Right lung (tissue), 2 donors: ENCODE measurements at regions not wholly inside any gene's neighbourhood (a gene's known extent, or its start where the extent isn't known, plus 50 kb on each side); places are given as distances from the start of the nearest gene placed in this dataset.

ENCODE experiments used
- DNase-seq, 2 donors: peaks; one replicate each; pipeline ENCODE4 v3.0.0-alpha.2; 2013

- DNase-seq = no peak
Measured at GRCh38 chr21:16492892-16493291, 763.1 kb downstream of the USP25 start.

GRCh38 chr21:16496609-16497008, 766.8 kb downstream of the USP25 start:
- DNase-seq = no peak

GRCh38 chr21:16500271-16500670, 770.5 kb downstream of the USP25 start:
- DNase-seq = no peak

GRCh38 chr21:16502273-16502672, 772.5 kb downstream of the USP25 start:
- no peak for DNase-seq

GRCh38 chr21:16502897-16503296, 773.1 kb downstream of the USP25 start:
- DNase-seq = no peak

GRCh38 chr21:16504281-16504680, 774.5 kb downstream of the USP25 start:
- DNase-seq = no peak

GRCh38 chr21:16504766-16505165, 775.0 kb downstream of the USP25 start:
- DNase-seq = no peak

GRCh38 chr21:16509476-16509875, 779.7 kb downstream of the USP25 start:
- DNase-seq = no peak

GRCh38 chr21:16514316-16514715, 784.5 kb downstream of the USP25 start:
- DNase-seq = no peak

GRCh38 chr21:16517383-16517782, 787.6 kb downstream of the USP25 start:
- no peak for DNase-seq

- no peak for DNase-seq
Measured at GRCh38 chr21:16519036-16519435, 789.3 kb downstream of the USP25 start.

GRCh38 chr21:16519644-16520043, 789.9 kb downstream of the USP25 start:
- DNase-seq = no peak

- no peak for DNase-seq
Measured at GRCh38 chr21:16522548-16522947, 792.8 kb downstream of the USP25 start.

- DNase-seq = no peak
Measured at GRCh38 chr21:16530656-16531055, 800.9 kb downstream of the USP25 start.

GRCh38 chr21:16532840-16533239, 803.1 kb downstream of the USP25 start:
- no peak for DNase-seq

- no peak for DNase-seq
Measured at GRCh38 chr21:16533692-16534407, 804.1 kb downstream of the USP25 start.

GRCh38 chr21:16534408-16535101, 804.8 kb downstream of the USP25 start:
- peak; percentile 89 to 92 for DNase-seq

GRCh38 chr21:16535102-16535422, 805.3 kb downstream of the USP25 start:
- DNase-seq = peak; percentile 67 to 75

GRCh38 chr21:16535626-16536025, 805.8 kb downstream of the USP25 start:
- no peak for DNase-seq

GRCh38 chr21:16536140-16536539, 806.4 kb downstream of the USP25 start:
- DNase-seq = no peak

GRCh38 chr21:16536643-16537434, 807.1 kb downstream of the USP25 start:
- DNase-seq = peak; percentile 57 to 58

GRCh38 chr21:16537501-16537900, 807.7 kb downstream of the USP25 start:
- DNase-seq = no peak

GRCh38 chr21:16538405-16538804, 808.6 kb downstream of the USP25 start:
- DNase-seq = no peak
